Esophagus squamous epithelium (tissue), 4 donors: ENCODE measurements at regions not wholly inside any gene's neighbourhood (a gene's known extent, or its start where the extent isn't known, plus 50 kb on each side); places are given as distances from the start of the nearest gene placed in this dataset.

Experiments
- CTCF ChIP-seq, 6 experiments: fragments of 450-650 bp in 4 of 6; fragments of 200-600 bp in 2 of 6; sonication (generic) in 2 of 6; IDR thresholded peaks; one replicate each; pipeline ENCODE4 v1.5.1; 2016 to 2019; ENCODE audit warnings: antibody characterized with exemption in 6 of 6, mild to moderate bottlenecking in 4 of 6, moderate library complexity in 4 of 6
- POLR2A ChIP-seq, 4 donors: fragments of 450-650 bp; IDR thresholded peaks; one replicate each; pipeline ENCODE4 v1.6.1; 2017; ENCODE audit warnings: antibody characterized with exemption in 4 of 4, mild to moderate bottlenecking in 4 of 4, moderate library complexity in 3 of 4

- TF ChIP-seq CTCF (IDR thresholded peaks at IDR 0.05) (no peak), POLR2A (IDR thresholded peaks at IDR 0.05) (no peak)
These were observed 616.1 kb downstream of the MAFB start for GRCh38 chr20:40072907-40073306.
